ENCODE measurements at regions not wholly inside any gene's neighbourhood (a gene's known extent, or its start where the extent isn't known, plus 50 kb on each side); places are given as distances from the start of the nearest gene placed in this dataset.

DNA sequence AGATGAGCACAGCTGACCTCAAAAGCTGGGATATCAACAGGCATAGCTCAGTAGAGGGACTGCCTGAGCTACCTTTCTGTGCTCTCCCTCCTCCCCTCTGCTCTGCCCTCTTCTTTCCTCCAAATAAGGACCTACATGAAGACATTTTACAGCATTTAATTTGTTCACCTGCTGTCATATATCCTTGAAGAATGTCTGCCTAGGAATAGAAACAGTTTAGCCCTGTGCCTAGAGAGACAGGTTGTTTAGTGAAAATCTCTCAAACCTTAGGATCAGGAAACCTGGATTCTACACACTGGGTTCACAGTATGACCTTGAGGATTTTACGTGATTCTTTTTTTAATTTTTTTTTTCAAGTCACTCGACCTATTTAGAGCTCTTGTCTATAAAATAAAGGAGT is 213.0 kb upstream of the SETBP1 start:
- no peak for DNase-seq (ENCODE audit: extremely low read depth in 1 of 2, low read depth in 1 of 2)

DNA sequence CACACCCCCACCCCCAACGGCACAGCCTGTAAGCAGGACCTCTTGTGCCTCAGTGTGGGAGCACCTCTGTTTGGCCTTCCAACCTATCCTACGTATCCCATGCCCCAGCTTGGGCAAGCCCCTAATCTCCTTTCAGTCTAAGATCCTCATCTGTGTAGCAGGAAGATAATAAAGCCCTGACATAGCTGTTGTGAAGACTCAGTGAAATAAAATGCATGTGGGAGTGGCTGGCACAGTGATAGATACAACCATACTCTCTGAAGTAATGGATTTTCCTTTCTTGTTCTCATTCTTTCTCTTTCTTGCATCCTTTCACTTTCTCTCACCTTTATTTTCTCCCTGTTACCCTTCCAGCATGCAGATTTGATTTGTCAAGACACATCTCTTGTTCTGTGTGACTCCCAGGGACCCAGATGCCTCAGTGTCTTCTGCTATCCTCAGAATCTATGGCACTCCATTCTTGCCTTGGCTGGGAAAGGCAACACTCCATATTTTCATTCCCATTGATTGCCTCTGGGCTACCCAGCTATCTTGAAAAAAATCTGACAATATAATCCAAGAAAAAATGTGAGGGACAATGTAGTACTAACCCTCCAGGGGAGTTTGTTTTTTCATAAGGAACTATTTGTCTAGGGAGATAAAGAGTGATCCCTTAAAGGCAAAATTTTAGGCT is 207.2 kb upstream of the SETBP1 start:
- DNase-seq (ENCODE audit: extremely low read depth in 1 of 2, low read depth in 1 of 2): no peak

GRCh38 chr18:44474067-44474411 is 206.6 kb upstream of the SETBP1 start:
- DNase-seq (ENCODE audit: extremely low read depth in 1 of 2, low read depth in 1 of 2): no peak

DNA sequence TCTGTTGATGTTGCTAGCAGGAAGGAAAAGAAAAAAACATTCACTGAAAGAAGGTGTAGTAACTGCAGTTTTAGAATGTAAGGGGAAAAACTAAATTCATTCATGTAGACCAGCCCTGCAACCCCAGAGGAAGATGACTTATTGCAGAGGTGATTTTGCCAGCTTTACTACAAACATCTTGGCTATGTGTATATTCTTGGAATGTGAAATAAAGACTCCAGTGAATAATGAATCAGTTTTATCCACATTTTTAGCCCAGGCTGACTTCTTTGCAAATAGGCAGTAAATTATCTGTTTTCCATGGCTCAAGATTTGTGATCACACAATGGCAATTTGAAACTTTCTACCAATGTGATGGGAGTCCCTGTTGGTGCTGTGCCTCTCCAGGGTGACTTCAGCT is 206.1 kb upstream of the SETBP1 start:
- DNase-seq (ENCODE audit: extremely low read depth in 1 of 2, low read depth in 1 of 2): no peak

- no peak for DNase-seq (ENCODE audit: extremely low read depth in 1 of 2, low read depth in 1 of 2)
Observed at GRCh38 chr18:44482761-44483160, 197.9 kb upstream of the SETBP1 start.

DNA sequence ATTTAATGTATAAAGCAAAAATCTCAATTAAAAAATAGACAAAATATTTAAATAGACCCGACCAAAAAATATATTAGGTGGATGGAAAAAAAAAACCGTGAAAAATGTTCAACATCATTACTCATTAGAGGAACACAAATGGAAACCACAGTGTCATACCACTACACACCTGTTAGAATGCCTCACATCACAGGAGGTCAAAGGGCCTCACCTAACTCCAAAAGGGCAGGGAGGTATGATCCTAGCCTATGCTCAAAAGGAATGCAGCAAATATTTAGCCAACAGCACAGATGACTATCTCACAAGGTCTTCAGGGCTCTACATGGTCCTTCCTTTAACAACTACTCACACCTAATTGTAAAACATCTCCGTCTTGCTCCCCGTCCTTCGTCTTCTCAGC is 185.5 kb upstream of the SETBP1 start:
- DNase-seq (ENCODE audit: extremely low read depth in 1 of 2, low read depth in 1 of 2): no peak

GRCh38 chr18:44497311-44497710 is 183.4 kb upstream of the SETBP1 start:
- no peak for DNase-seq (ENCODE audit: extremely low read depth in 1 of 2, low read depth in 1 of 2)

GRCh38 chr18:44497757-44498490 is 182.8 kb upstream of the SETBP1 start:
- DNase-seq (ENCODE audit: extremely low read depth in 1 of 2, low read depth in 1 of 2): no peak

GRCh38 chr18:44500808-44501610 is 179.7 kb upstream of the SETBP1 start:
- no peak for DNase-seq (ENCODE audit: extremely low read depth in 1 of 2, low read depth in 1 of 2)

DNA sequence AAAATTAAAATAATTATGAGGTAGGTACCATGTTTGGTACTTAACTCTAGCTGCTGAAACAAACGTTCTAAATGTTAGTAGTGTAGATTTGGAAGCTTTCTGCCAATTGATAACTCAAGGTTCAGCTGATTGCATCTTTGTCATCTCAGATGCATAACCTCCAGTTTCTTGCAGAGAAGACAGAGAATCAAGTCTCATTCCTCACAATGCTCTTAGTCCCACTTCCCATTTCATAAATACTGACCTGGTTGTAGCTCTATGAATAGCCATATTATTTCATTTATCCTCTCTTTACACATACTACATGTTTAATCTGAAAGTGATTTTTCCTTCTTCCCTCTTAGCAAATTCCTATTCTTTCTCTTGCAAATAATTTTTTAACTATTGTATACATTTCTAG is 178.5 kb upstream of the SETBP1 start:
- no peak for DNase-seq (ENCODE audit: extremely low read depth in 1 of 2, low read depth in 1 of 2)

GRCh38 chr18:44502790-44503189 is 177.9 kb upstream of the SETBP1 start:
- no peak for DNase-seq (ENCODE audit: extremely low read depth in 1 of 2, low read depth in 1 of 2)

GRCh38 chr18:44503854-44504253 is 176.8 kb upstream of the SETBP1 start:
- DNase-seq (ENCODE audit: extremely low read depth in 1 of 2, low read depth in 1 of 2): no peak

GRCh38 chr18:44507729-44508325 is 172.9 kb upstream of the SETBP1 start:
- peak in 1 of 2 donors; percentile 1 for DNase-seq (ENCODE audit: extremely low read depth in 1 of 2, low read depth in 1 of 2)

DNA sequence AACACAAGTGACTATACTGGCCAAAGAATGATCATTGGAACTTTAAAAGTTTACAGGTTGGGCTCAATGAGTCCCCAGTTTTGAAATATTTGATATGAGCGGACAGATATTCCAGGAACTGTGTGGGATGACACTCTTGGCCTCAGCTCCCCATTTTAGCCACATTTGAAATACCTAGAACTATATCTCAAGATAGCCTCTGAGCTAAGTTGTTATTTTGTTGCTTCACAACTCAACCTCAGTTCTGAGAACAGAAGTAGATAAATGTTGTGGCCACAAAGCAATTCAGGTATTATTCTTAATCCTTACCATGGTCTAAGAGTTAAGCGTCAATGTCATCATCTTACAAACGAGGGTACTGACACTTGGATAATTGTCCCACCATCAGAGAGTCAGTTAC is 172.2 kb upstream of the SETBP1 start:
- no peak for DNase-seq (ENCODE audit: extremely low read depth in 1 of 2, low read depth in 1 of 2)

- DNase-seq (ENCODE audit: extremely low read depth in 1 of 2, low read depth in 1 of 2): no peak
Observed at GRCh38 chr18:44509048-44509447, 171.6 kb upstream of the SETBP1 start.

DNA sequence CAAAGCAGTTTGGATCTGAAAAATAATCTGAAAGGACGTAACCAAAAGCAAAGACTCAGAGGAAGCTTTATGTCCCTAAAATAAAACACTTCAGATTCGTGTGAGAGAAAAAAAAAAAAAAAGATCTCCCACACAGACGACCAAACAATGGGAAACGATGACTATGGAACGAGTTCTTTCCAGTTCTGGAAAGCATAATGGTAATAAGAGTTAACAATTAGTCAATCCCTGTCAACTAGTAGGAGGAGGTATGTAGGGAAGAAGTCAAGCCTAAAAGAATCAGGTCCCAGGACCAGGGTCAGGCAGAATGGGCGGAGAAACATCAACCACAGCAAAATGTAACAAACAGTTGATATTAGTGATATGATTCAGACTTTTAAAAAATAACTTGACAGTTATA is 170.3 kb upstream of the SETBP1 start:
- no peak for DNase-seq (ENCODE audit: extremely low read depth in 1 of 2, low read depth in 1 of 2)

GRCh38 chr18:44513233-44513632 is 167.5 kb upstream of the SETBP1 start:
- DNase-seq (ENCODE audit: extremely low read depth in 1 of 2, low read depth in 1 of 2): no peak

DNA sequence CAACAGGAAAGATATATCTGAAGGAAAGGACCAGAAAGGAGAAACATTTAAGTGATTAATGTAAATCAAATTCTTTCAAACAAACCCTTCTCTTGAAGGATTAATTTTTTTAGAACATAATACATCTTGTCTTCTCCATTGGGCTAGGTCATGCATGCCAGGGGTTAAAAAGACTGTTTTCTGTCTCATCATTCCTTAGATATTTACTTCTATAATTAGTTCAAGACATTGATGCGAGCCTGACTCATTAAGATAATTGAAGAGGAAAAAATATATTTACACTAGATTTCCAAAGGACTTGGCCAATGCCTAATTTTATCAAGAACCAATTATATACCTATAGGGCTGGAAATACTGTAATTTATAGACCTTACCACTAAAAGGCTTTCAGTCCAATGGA is 166.6 kb upstream of the SETBP1 start:
- no peak for DNase-seq (ENCODE audit: extremely low read depth in 1 of 2, low read depth in 1 of 2)

- no peak for DNase-seq (ENCODE audit: extremely low read depth in 1 of 2, low read depth in 1 of 2)
Observed at GRCh38 chr18:44514766-44515165, 165.9 kb upstream of the SETBP1 start.

GRCh38 chr18:44516450-44516849 is 164.2 kb upstream of the SETBP1 start:
- DNase-seq (ENCODE audit: extremely low read depth in 1 of 2, low read depth in 1 of 2): no peak

DNA sequence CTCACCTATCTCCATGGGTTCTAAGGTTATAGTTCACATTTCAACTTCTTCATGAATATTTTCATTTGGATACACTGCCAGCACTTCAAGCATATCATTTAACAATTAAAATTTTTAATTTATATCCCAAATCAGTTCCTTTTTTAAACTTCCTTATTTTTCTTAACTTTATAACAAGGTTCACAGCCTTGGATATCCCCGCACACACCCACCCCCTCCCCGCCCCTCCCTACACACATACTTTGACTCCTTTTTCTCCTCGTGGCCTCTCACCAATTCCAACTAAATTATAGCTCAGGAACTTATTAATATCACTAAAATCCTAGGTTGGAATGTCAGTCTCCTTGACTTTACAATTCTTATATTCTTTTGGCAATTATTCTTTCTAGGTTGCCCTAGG is 163.6 kb upstream of the SETBP1 start:
- no peak for DNase-seq (ENCODE audit: extremely low read depth in 1 of 2, low read depth in 1 of 2)
